ENCODE measurements at regions not wholly inside any gene's neighbourhood (a gene's known extent, or its start where the extent isn't known, plus 50 kb on each side); places are given as distances from the start of the nearest gene placed in this dataset.
A peak's percentile ranks its signal among the peaks of the same experiment; 100 is the strongest.

DNA sequence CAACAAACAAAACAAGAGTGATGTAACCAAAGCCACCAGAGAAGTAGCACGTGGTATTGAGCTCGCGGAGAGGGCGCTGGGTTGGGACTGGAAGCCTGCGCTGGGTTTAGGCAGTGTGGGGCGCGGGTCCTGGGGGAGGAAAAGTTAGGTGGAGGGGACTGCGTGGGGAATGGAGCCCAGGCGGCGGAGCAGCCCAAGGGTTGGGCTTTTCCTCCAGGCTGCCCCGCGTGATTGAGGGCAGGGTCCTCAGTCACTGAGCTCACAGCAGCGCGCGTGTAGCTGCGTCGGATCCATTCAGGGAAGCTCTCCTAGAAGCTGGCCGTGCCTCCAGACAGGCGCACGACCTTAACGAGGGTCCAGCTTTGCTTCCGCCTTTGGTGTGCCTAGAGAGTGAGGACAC lies 357.4 kb downstream of the GALR1 start:
- DNase-seq (ENCODE audit: low spot score) = peak; percentile 0
- ChIA-PET POLR2A (ENCODE audit: low non-redundant PET) (no interaction called here), CTCF (no interaction called here)
- BruUV-seq (replicated peaks) = no TSS peak
- TF ChIP-seq, protein P1, sequence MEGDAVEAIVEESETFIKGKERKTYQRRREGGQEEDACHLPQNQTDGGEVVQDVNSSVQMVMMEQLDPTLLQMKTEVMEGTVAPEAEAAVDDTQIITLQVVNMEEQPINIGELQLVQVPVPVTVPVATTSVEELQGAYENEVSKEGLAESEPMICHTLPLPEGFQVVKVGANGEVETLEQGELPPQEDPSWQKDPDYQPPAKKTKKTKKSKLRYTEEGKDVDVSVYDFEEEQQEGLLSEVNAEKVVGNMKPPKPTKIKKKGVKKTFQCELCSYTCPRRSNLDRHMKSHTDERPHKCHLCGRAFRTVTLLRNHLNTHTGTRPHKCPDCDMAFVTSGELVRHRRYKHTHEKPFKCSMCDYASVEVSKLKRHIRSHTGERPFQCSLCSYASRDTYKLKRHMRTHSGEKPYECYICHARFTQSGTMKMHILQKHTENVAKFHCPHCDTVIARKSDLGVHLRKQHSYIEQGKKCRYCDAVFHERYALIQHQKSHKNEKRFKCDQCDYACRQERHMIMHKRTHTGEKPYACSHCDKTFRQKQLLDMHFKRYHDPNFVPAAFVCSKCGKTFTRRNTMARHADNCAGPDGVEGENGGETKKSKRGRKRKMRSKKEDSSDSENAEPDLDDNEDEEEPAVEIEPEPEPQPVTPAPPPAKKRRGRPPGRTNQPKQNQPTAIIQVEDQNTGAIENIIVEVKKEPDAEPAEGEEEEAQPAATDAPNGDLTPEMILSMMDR (conservative IDR thresholded peaks at IDR 0.05; ENCODE audit: low read depth, low read length) = no peak
- TF ChIP-seq EZH2 (IDR thresholded peaks at IDR 0.05; ENCODE audit: borderline replicate concordance, low read depth, low read length, poor library complexity, severe bottlenecking) = no peak
- no peaks in the 10 kb centered on the region for H3K4me1 ChIP-seq (ENCODE audit: insufficient read depth, low read length, poor library complexity, severe bottlenecking)
- no peaks in the 10 kb centered on the region for H3K36me3 ChIP-seq (ENCODE audit: insufficient read depth, low read length, poor library complexity, severe bottlenecking)
- H3K27ac ChIP-seq (ENCODE audit: low read depth, low read length, poor library complexity, severe bottlenecking) = no peak overlapping the region
- peaks cover 18% of the 10 kb centered on the region for H3K9me3 ChIP-seq (ENCODE audit: low read depth, low read length, poor library complexity, severe bottlenecking)
- no peak overlapping the region for H3K4me3 ChIP-seq (ENCODE audit: low read depth, low read length, poor library complexity, severe bottlenecking)
- intact Hi-C loops (cut with micrococcal nuclease; ENCODE audit: unreplicated experiment) = no loop called here
- no peaks in the 10 kb centered on the region for H3K27me3 ChIP-seq (replicated peaks; ENCODE audit: insufficient read depth, low read depth, low read length, poor library complexity)

DNA sequence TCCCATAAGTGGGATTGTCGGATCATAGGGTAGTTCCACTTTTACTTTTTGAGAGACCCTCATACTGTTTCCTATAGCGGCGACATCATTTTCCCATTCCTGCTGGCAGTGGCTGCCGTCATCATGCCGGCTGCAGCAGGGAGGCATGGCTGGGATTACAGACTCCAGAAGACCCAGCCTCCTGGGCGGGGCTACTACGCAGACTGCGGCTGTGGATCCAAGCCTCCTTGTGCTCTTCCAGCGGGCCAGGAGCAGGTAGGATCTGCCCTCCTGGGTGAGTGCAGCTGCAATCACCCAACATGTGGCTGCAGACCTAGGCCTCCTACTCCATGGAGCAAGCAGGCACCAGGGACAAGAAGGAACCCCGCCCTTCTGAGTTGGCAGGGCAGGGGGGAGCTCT lies 359.2 kb downstream of the GALR1 start:
- CTCF ChIA-PET = no interaction called here
- no peaks in the 10 kb centered on the region for H3K4me1 ChIP-seq (ENCODE audit: insufficient read depth, low read length, poor library complexity, severe bottlenecking)
- no peaks in the 10 kb centered on the region for H3K36me3 ChIP-seq (ENCODE audit: insufficient read depth, low read length, poor library complexity, severe bottlenecking)
- H3K4me3 ChIP-seq (ENCODE audit: low read depth, low read length, poor library complexity, severe bottlenecking) = no peak overlapping the region
- DNase-seq (ENCODE audit: low spot score) = no peak
- H3K27ac ChIP-seq (ENCODE audit: low read depth, low read length, poor library complexity, severe bottlenecking) = no peak overlapping the region
- TF ChIP-seq, protein P1 (conservative IDR thresholded peaks at IDR 0.05; ENCODE audit: low read depth, low read length) = no peak
- TF ChIP-seq EZH2 (IDR thresholded peaks at IDR 0.05; ENCODE audit: borderline replicate concordance, low read depth, low read length, poor library complexity, severe bottlenecking) = no peak
- H3K9me3 ChIP-seq (ENCODE audit: low read depth, low read length, poor library complexity, severe bottlenecking) = peaks cover 19% of the 10 kb centered on the region
- POLR2A ChIA-PET (ENCODE audit: low non-redundant PET) = no interaction called here
- intact Hi-C loops (cut with micrococcal nuclease; ENCODE audit: unreplicated experiment) = no loop called here
- BruUV-seq (replicated peaks) = no TSS peak
- H3K27me3 ChIP-seq (replicated peaks; ENCODE audit: insufficient read depth, low read depth, low read length, poor library complexity) = no peaks in the 10 kb centered on the region

DNA sequence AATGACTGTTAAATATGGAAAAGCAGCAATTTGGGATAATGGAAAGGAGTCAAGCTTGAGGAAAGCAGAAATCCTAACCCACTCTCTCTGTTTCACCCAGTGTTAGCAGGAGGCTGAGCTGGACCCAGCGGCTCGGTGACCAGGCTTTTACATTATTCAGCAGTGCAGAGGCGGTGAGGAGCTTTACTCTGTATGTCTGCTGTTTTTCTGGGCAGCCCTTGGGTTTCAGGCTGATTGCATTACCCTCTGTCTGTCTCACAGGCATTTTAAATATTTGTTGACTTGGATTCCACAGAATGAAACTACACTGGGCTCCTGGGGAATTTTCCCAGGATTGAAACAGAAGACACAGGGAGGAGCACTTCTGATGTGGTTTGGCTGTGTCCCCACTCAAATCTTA lies 368.0 kb downstream of the GALR1 start:
- H3K36me3 ChIP-seq (ENCODE audit: insufficient read depth, low read length, poor library complexity, severe bottlenecking) = no peaks in the 10 kb centered on the region
- CTCF ChIA-PET = no interaction called here

More for the DNA sequence above, 368.0 kb downstream of the GALR1 start:
- no peak for TF ChIP-seq EZH2 (IDR thresholded peaks at IDR 0.05; ENCODE audit: borderline replicate concordance, low read depth, low read length, poor library complexity, severe bottlenecking)
- TF ChIP-seq, protein P1 (conservative IDR thresholded peaks at IDR 0.05; ENCODE audit: low read depth, low read length) = no peak
- Histone ChIP-seq H3K4me3 (ENCODE audit: low read depth, low read length, poor library complexity, severe bottlenecking) (no peak overlapping the region), H3K9me3 (ENCODE audit: low read depth, low read length, poor library complexity, severe bottlenecking) (peaks cover 39% of the 10 kb centered on the region), H3K27ac (ENCODE audit: low read depth, low read length, poor library complexity, severe bottlenecking) (no peak overlapping the region), H3K27me3 (replicated peaks; ENCODE audit: insufficient read depth, low read depth, low read length, poor library complexity) (no peaks in the 10 kb centered on the region), H3K4me1 (ENCODE audit: insufficient read depth, low read length, poor library complexity, severe bottlenecking) (no peaks in the 10 kb centered on the region)
- BruUV-seq (replicated peaks) = no TSS peak
- intact Hi-C loops (cut with micrococcal nuclease; ENCODE audit: unreplicated experiment) = no loop called here
- POLR2A ChIA-PET (ENCODE audit: low non-redundant PET) = no interaction called here
- no peak for DNase-seq (ENCODE audit: low spot score)
